Liver (tissue), 8 donors: ENCODE measurements at regions not wholly inside any gene's neighbourhood (a gene's known extent, or its start where the extent isn't known, plus 50 kb on each side); places are given as distances from the start of the nearest gene placed in this dataset.

Experiments used
- DNase-seq: peaks from one replicate; pipeline ENCODE4 v3.0.0-alpha.2; 2017; ENCODE audit warnings: low spot score
- H3K27ac ChIP-seq, 2 donors: one replicate each; pipeline ENCODE4 v1.7.0; 2013; ENCODE audit warnings: inconsistent platforms in 2 of 2, low read length in 2 of 2, control low read depth in 1 of 2, low read depth in 1 of 2, mild to moderate bottlenecking in 1 of 2
- H3K27me3 ChIP-seq, 4 donors: one replicate each; pipeline versions ENCODE4 v1.6.1 to v1.7.0; 2013; ENCODE audit warnings: low read length in 3 of 4, inconsistent platforms in 1 of 4, mild to moderate bottlenecking in 1 of 4, moderate library complexity in 1 of 4; ENCODE audit not compliant: control insufficient read depth in 4 of 4, insufficient read depth in 4 of 4
- H3K36me3 ChIP-seq, 4 donors: one replicate each; pipeline versions ENCODE4 v1.6.1 to v1.7.0; 2013; ENCODE audit warnings: low read length in 3 of 4, mild to moderate bottlenecking in 3 of 4, low read depth in 1 of 4, moderate library complexity in 1 of 4; ENCODE audit not compliant: control insufficient read depth in 4 of 4, insufficient read depth in 3 of 4
- H3K4me1 ChIP-seq, 4 donors: one replicate each; pipeline versions ENCODE4 v1.6.1 to v1.7.0; 2013; ENCODE audit warnings: low read length in 3 of 4, mild to moderate bottlenecking in 3 of 4, moderate library complexity in 1 of 4; ENCODE audit not compliant: control insufficient read depth in 4 of 4, insufficient read depth in 4 of 4
- H3K4me3 ChIP-seq, 3 donors: one replicate each; pipeline versions ENCODE4 v1.6.1 to v1.7.0; 2013; ENCODE audit warnings: low read length in 3 of 3, control low read depth in 1 of 3, low read depth in 1 of 3, mild to moderate bottlenecking in 1 of 3
- H3K9ac ChIP-seq, 2 donors: one replicate each; pipeline ENCODE4 v1.7.0; 2013; ENCODE audit warnings: low read length in 2 of 2, mild to moderate bottlenecking in 2 of 2, moderate library complexity in 2 of 2, control low read depth in 1 of 2, low read depth in 1 of 2
- H3K9me3 ChIP-seq, 4 donors: one replicate each; pipeline versions ENCODE4 v1.6.1 to v1.7.0; 2013; ENCODE audit warnings: low read length in 3 of 4; ENCODE audit not compliant: control insufficient read depth in 4 of 4
- ATF3 ChIP-seq: IDR thresholded peaks from 2 replicates; pipeline ENCODE4 v1.6.1; 2016; ENCODE audit warnings: antibody characterized with exemption
- EGR1 ChIP-seq, 2 donors: IDR thresholded peaks; 2 replicates each; pipeline ENCODE4 v1.6.1; 2016 to 2018; ENCODE audit warnings: antibody characterized with exemption in 2 of 2, low read depth in 2 of 2
- FOXA1 ChIP-seq: IDR thresholded peaks from 2 replicates; pipeline ENCODE4 v1.6.1; 2016; ENCODE audit warnings: antibody characterized with exemption
- GABPA ChIP-seq, 2 donors: IDR thresholded peaks in 1 of 2; conservative IDR thresholded peaks in 1 of 2; 2 replicates each; pipeline ENCODE4 v1.6.1; 2016; ENCODE audit warnings: antibody characterized with exemption in 2 of 2, mild to moderate bottlenecking in 1 of 2, moderate library complexity in 1 of 2
- HNF4A ChIP-seq, 2 donors: conservative IDR thresholded peaks; 2 replicates each; pipeline ENCODE4 v1.6.1; 2016; ENCODE audit warnings: antibody characterized with exemption in 2 of 2, mild to moderate bottlenecking in 2 of 2
- HNF4G ChIP-seq: IDR thresholded peaks from 2 replicates; pipeline ENCODE4 v1.6.1; 2016; ENCODE audit warnings: antibody characterized with exemption
- JUND ChIP-seq, 2 donors: IDR thresholded peaks; 2 replicates each; pipeline ENCODE4 v1.6.1; 2016; ENCODE audit warnings: antibody characterized with exemption in 2 of 2
- MAX ChIP-seq: IDR thresholded peaks from 2 replicates; pipeline ENCODE4 v1.6.1; 2016; ENCODE audit warnings: antibody characterized with exemption
- NR2F2 ChIP-seq: IDR thresholded peaks from 2 replicates; pipeline ENCODE4 v1.6.1; 2016; ENCODE audit warnings: antibody characterized with exemption
- RAD21 ChIP-seq, 2 donors: IDR thresholded peaks; 2 replicates each; pipeline ENCODE4 v1.6.1; 2016; ENCODE audit warnings: antibody characterized with exemption in 2 of 2, mild to moderate bottlenecking in 2 of 2
- RXRA ChIP-seq, 2 donors: IDR thresholded peaks; 2 replicates each; pipeline ENCODE4 v1.6.1; 2017 to 2018; ENCODE audit warnings: antibody characterized with exemption in 2 of 2, mild to moderate bottlenecking in 1 of 2
- SP1 ChIP-seq: IDR thresholded peaks from 2 replicates; pipeline ENCODE4 v1.6.1; 2018; ENCODE audit warnings: antibody characterized with exemption, mild to moderate bottlenecking
- TAF1 ChIP-seq: conservative IDR thresholded peaks from 2 replicates; pipeline ENCODE4 v1.6.1; 2016; ENCODE audit warnings: antibody characterized with exemption, mild to moderate bottlenecking
- ZBTB33 ChIP-seq: IDR thresholded peaks from 2 replicates; pipeline ENCODE4 v1.6.1; 2016; ENCODE audit warnings: antibody characterized with exemption
- WGBS: extraction: QIAGEN DNeasy Blood & Tissue Kit; methylation state at CpG from one replicate; pipeline ENCODE4 v1.1.7; 2013; 5-methylcytosine and 5-hydroxymethylcytosine counted together
- TF ChIP-seq, protein P1 (sequence below): IDR thresholded peaks from 2 replicates; pipeline ENCODE4 v1.6.1; 2016; ENCODE audit warnings: antibody characterized with exemption, mild to moderate bottlenecking
- TF ChIP-seq, protein P2 (sequence below): fragments of 150-350 bp; IDR thresholded peaks from 2 replicates; pipeline ENCODE4 v1.5.1; 2017; ENCODE audit warnings: improper control_type of control experiment, low read depth, low read length; ENCODE audit not compliant: missing input control
- donor health status: healthy.
- donor health status: healthy.
- donor health status: healthy.
- donor health status: healthy.
- donor health status: healthy.

GRCh38 chr12:124096109-124096508 lies 123.1 kb downstream of the ZNF664 start:
- no peak for TF ChIP-seq ATF3
- TF ChIP-seq EGR1 (IDR thresholded peaks at IDR 0.05; ENCODE audit: low read depth in 2 of 2), result no peak
- TF ChIP-seq TAF1, result no peak
- TF ChIP-seq HNF4G, result no peak
- TF ChIP-seq, protein P1, sequence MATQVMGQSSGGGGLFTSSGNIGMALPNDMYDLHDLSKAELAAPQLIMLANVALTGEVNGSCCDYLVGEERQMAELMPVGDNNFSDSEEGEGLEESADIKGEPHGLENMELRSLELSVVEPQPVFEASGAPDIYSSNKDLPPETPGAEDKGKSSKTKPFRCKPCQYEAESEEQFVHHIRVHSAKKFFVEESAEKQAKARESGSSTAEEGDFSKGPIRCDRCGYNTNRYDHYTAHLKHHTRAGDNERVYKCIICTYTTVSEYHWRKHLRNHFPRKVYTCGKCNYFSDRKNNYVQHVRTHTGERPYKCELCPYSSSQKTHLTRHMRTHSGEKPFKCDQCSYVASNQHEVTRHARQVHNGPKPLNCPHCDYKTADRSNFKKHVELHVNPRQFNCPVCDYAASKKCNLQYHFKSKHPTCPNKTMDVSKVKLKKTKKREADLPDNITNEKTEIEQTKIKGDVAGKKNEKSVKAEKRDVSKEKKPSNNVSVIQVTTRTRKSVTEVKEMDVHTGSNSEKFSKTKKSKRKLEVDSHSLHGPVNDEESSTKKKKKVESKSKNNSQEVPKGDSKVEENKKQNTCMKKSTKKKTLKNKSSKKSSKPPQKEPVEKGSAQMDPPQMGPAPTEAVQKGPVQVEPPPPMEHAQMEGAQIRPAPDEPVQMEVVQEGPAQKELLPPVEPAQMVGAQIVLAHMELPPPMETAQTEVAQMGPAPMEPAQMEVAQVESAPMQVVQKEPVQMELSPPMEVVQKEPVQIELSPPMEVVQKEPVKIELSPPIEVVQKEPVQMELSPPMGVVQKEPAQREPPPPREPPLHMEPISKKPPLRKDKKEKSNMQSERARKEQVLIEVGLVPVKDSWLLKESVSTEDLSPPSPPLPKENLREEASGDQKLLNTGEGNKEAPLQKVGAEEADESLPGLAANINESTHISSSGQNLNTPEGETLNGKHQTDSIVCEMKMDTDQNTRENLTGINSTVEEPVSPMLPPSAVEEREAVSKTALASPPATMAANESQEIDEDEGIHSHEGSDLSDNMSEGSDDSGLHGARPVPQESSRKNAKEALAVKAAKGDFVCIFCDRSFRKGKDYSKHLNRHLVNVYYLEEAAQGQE, result no peak
- TF ChIP-seq RXRA (IDR thresholded peaks at IDR 0.05), result no peak
- TF ChIP-seq RAD21 (IDR thresholded peaks at IDR 0.05), result no peak
- TF ChIP-seq, protein P2, sequence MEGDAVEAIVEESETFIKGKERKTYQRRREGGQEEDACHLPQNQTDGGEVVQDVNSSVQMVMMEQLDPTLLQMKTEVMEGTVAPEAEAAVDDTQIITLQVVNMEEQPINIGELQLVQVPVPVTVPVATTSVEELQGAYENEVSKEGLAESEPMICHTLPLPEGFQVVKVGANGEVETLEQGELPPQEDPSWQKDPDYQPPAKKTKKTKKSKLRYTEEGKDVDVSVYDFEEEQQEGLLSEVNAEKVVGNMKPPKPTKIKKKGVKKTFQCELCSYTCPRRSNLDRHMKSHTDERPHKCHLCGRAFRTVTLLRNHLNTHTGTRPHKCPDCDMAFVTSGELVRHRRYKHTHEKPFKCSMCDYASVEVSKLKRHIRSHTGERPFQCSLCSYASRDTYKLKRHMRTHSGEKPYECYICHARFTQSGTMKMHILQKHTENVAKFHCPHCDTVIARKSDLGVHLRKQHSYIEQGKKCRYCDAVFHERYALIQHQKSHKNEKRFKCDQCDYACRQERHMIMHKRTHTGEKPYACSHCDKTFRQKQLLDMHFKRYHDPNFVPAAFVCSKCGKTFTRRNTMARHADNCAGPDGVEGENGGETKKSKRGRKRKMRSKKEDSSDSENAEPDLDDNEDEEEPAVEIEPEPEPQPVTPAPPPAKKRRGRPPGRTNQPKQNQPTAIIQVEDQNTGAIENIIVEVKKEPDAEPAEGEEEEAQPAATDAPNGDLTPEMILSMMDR, result no peak
- TF ChIP-seq MAX, result no peak
- TF ChIP-seq GABPA (IDR thresholded peaks at IDR 0.05 in 1 of 2, conservative IDR thresholded peaks at IDR 0.05 in 1 of 2), result no peak
- TF ChIP-seq FOXA1, result no peak
- TF ChIP-seq HNF4A (conservative IDR thresholded peaks at IDR 0.05), result no peak
- TF ChIP-seq JUND (IDR thresholded peaks at IDR 0.05), result no peak
- no peak for TF ChIP-seq ZBTB33
- TF ChIP-seq NR2F2, result no peak
- Histone ChIP-seq H3K36me3 (no peaks in the 10 kb centered on the region), H3K9ac (no peak overlapping the region), H3K27me3 (no peaks in the 10 kb centered on the region), H3K4me3 (no peak overlapping the region), H3K4me1 (no peaks in the 10 kb centered on the region), H3K27ac (no peak overlapping the region), H3K9me3 (no peaks in the 10 kb centered on the region)
- no peak for DNase-seq
- 97% methylated on average over 15 of the region's 15 CpGs for WGBS

GRCh38 chr12:124096869-124097434 lies 123.9 kb downstream of the ZNF664 start:
- no peak for DNase-seq
- Histone ChIP-seq H3K4me3 (no peak overlapping the region), H3K27me3 (no peaks in the 10 kb centered on the region), H3K9ac (no peak overlapping the region), H3K36me3 (no peaks in the 10 kb centered on the region), H3K27ac (no peak overlapping the region), H3K9me3 (no peaks in the 10 kb centered on the region), H3K4me1 (no peaks in the 10 kb centered on the region)
- 82% methylated on average over 10 of the region's 10 CpGs for WGBS
- TF ChIP-seq HNF4A (conservative IDR thresholded peaks at IDR 0.05), result no peak
- no peak for TF ChIP-seq SP1
